Endothelial cell of umbilical vein (primary cell): ENCODE measurements at regions not wholly inside any gene's neighbourhood (a gene's known extent, or its start where the extent isn't known, plus 50 kb on each side); places are given as distances from the start of the nearest gene placed in this dataset.

Experiments
- BruUV-seq: library from RNA; stranded (reverse); fragments of 400-500 nt; replicated peaks from 2 replicates; lab custom pipeline; 2021; lab: Mats Ljungman, UMichigan
- CTCF ChIA-PET: fragments of 300-600, 350-600 bp; sonication (Branson Sonifier 250); formaldehyde crosslinking; loops from one replicate; lab custom pipeline; 2021; ENCODE audit warnings: antibody characterized with exemption, inconsistent platforms; lab: Charles Lee
- POLR2A ChIA-PET: fragments of 300-600, 350-600 bp; sonication (Branson Sonifier 250); formaldehyde crosslinking; loops from one replicate; lab custom pipeline; 2021; ENCODE audit warnings: antibody characterized with exemption, inconsistent platforms; lab: Charles Lee
- DNase-seq: peaks from one replicate; pipeline ENCODE4 v3.0.0-alpha.2; 2011; ENCODE audit warnings: low read depth, low spot score
- FAIRE-seq: peaks from 2 replicates; lab custom pipeline; 2011; peaks lifted over from hg19 to GRCh38; lab: Jason Lieb, UNC
- H2AFZ ChIP-seq: 2 replicates; pipeline ENCODE4 v1.6.0; 2012; ENCODE audit warnings: low read depth, low read length, control low read depth, inconsistent platforms
- H3K27ac ChIP-seq: 2 replicates; pipeline ENCODE4 v1.5.1; 2011; ENCODE audit warnings: low read depth, mild to moderate bottlenecking, control low read depth, low read length, moderate library complexity; ENCODE audit not compliant: insufficient read depth
- H3K27me3 ChIP-seq, 2 experiments: 2 replicates each; pipeline versions ENCODE4 v1.6.0 to v1.6.1; 2011; ENCODE audit warnings: low read length in 2 of 2, mixed read lengths in 1 of 2; ENCODE audit not compliant: control insufficient read depth in 2 of 2, insufficient read depth in 2 of 2
- H3K36me3 ChIP-seq, 2 experiments: 2 replicates in 1 of 2; 3 replicates in 1 of 2; pipeline ENCODE4 v1.5.1; 2011; ENCODE audit warnings: low read length in 2 of 2, mild to moderate bottlenecking in 1 of 2, moderate library complexity in 1 of 2; ENCODE audit not compliant: control insufficient read depth in 2 of 2, insufficient read depth in 2 of 2; ENCODE audit errors: extremely low read depth in 1 of 2
- H3K4me1 ChIP-seq: 3 replicates; pipeline ENCODE4 v1.5.1; 2011; ENCODE audit warnings: mild to moderate bottlenecking, low read length; ENCODE audit not compliant: control insufficient read depth, insufficient read depth; ENCODE audit errors: extremely low read depth
- H3K4me2 ChIP-seq: 2 replicates; pipeline ENCODE4 v1.6.1; 2011; ENCODE audit warnings: low read length, control low read depth, mixed read lengths; ENCODE audit not compliant: insufficient read depth
- H3K4me3 ChIP-seq, 3 experiments: fragments of 200-600 bp in 1 of 3; sonication (generic), shearing (Covaris generic) in 1 of 3; replicated peaks in 1 of 3; 2 replicates each; pipeline ENCODE4 v1.5.1; 2011 to 2016; ENCODE audit warnings: control low read depth in 3 of 3, low read length in 3 of 3, mild to moderate bottlenecking in 2 of 3, inconsistent platforms in 1 of 3, low read depth in 1 of 3, moderate library complexity in 1 of 3; ENCODE audit not compliant: insufficient read depth in 1 of 3
- H3K79me2 ChIP-seq: 2 replicates; pipeline ENCODE4 v1.6.0; 2012; ENCODE audit warnings: low read length, inconsistent platforms; ENCODE audit not compliant: control insufficient read depth, insufficient read depth
- H3K9ac ChIP-seq: replicated peaks from 2 replicates; pipeline ENCODE3; 2011; ENCODE audit warnings: low read length, control low read depth; ENCODE audit not compliant: insufficient read depth; ENCODE audit errors: extremely low read depth
- H3K9me1 ChIP-seq: replicated peaks from 3 replicates; pipeline ENCODE4 v1.6.0; 2011; ENCODE audit warnings: mild to moderate bottlenecking, low read length; ENCODE audit not compliant: control insufficient read depth, insufficient read depth; ENCODE audit errors: extremely low read depth
- H3K9me3 ChIP-seq: replicated peaks from 2 replicates; pipeline ENCODE4 v1.5.1; 2012; ENCODE audit warnings: low read length, inconsistent platforms; ENCODE audit not compliant: control insufficient read depth, insufficient read depth
- H4K20me1 ChIP-seq: replicated peaks from 2 replicates; pipeline ENCODE3; 2011; ENCODE audit warnings: mild to moderate bottlenecking, low read length; ENCODE audit not compliant: control insufficient read depth, insufficient read depth; ENCODE audit errors: extremely low read depth
- EZH2 ChIP-seq: IDR thresholded peaks from 2 replicates; pipeline ENCODE4 v1.6.1; 2012; ENCODE audit warnings: borderline replicate concordance, low read depth, mild to moderate bottlenecking, moderate library complexity, low read length, inconsistent platforms; ENCODE audit not compliant: severe bottlenecking
- MYC ChIP-seq: IDR thresholded peaks from one replicate; pipeline ENCODE4 v1.6.1; 2011; ENCODE audit warnings: mild to moderate bottlenecking, low read depth, low read length
- POLR2A ChIP-seq: IDR thresholded peaks from 2 replicates; pipeline ENCODE4 v1.6.1; 2012; ENCODE audit warnings: low read depth, mild to moderate bottlenecking, control low read depth, low read length
- dilution Hi-C: fragments of 300-500 bp; cut with MboI; formaldehyde crosslinking; loops from one replicate; pipeline ENCODE4 v1.15.0; 2019; ENCODE audit warnings: low sequenced_read_pairs; ENCODE audit not compliant: extremely low pct_ligation_motif_present
- intact Hi-C: fragments of 100-400 bp; cut with micrococcal nuclease; formaldehyde crosslinking; loops from one replicate; pipeline ENCODE4 v1.10.0; 2022

GRCh38 chr14:38710196-38710595 lies 392.8 kb downstream of the SEC23A start:
- BruUV-seq: no TSS peak
- H4K20me1 ChIP-seq: no peaks in the 10 kb centered on the region
- DNase-seq (no peak), FAIRE-seq (no peak)
- ChIA-PET CTCF (interaction anchor here (1.7 kb wide), 1 partner anchor 11 kb away, joined by 5 read pairs; no protein-coding TSS in a partner anchor), POLR2A (no interaction called here)
- H3K4me1 ChIP-seq: no peaks in the 10 kb centered on the region
- no peaks in the 10 kb centered on the region for H3K9me3 ChIP-seq
- H3K27ac ChIP-seq: no peak overlapping the region
- no peak for TF ChIP-seq MYC
- TF ChIP-seq POLR2A: no peak
- dilution Hi-C loops: loop anchor here (25.0 kb wide), 1 partner anchor 152 kb away; no protein-coding TSS in a partner anchor
- no peak overlapping the region for H3K4me2 ChIP-seq
- no peak overlapping the region for H3K4me3 ChIP-seq
- no peaks in the 10 kb centered on the region for H3K36me3 ChIP-seq
- no peaks in the 10 kb centered on the region for H3K79me2 ChIP-seq
- no peaks in the 10 kb centered on the region for H3K9me1 ChIP-seq
- H3K27me3 ChIP-seq: peaks cover 0 to 2% of the 10 kb centered on the region in 2 experiments
- no peak overlapping the region for H2AFZ ChIP-seq
- no peak overlapping the region for H3K9ac ChIP-seq
- intact Hi-C loops: no loop called here

- no peaks in the 10 kb centered on the region for H3K9me1 ChIP-seq
- TF ChIP-seq POLR2A (no peak), EZH2 (no peak)
- CTCF ChIA-PET: no interaction called here
- intact Hi-C loops (no loop called here), dilution Hi-C loops (loop anchor here (25.0 kb wide), 1 partner anchor 157 kb away; no protein-coding TSS in a partner anchor)
- H2AFZ ChIP-seq: no peak overlapping the region
- POLR2A ChIA-PET: interaction anchor here (0.5 kb wide), 1 partner anchor 444 kb away, joined by 3 read pairs; no protein-coding TSS in a partner anchor
- no peak overlapping the region for H3K4me3 ChIP-seq
- H4K20me1 ChIP-seq: no peaks in the 10 kb centered on the region
- H3K9me3 ChIP-seq: no peaks in the 10 kb centered on the region
- H3K27me3 ChIP-seq: no peaks in the 10 kb centered on the region
- FAIRE-seq: no peak
- BruUV-seq: no TSS peak
- H3K79me2 ChIP-seq: no peaks in the 10 kb centered on the region
- no peak overlapping the region for H3K9ac ChIP-seq
- no peaks in the 10 kb centered on the region for H3K4me1 ChIP-seq
- DNase-seq: no peak
- H3K27ac ChIP-seq: no peak overlapping the region
- H3K4me2 ChIP-seq: no peak overlapping the region
- no peaks in the 10 kb centered on the region for H3K36me3 ChIP-seq
These were observed 397.8 kb downstream of the SEC23A start for GRCh38 chr14:38705220-38705619.
